PC-3 (cell line): ENCODE measurements at regions not wholly inside any gene's neighbourhood (a gene's known extent, or its start where the extent isn't known, plus 50 kb on each side); places are given as distances from the start of the nearest gene placed in this dataset.

Experiments used
- CTCF ChIP-seq: fragments of 300-600 bp; sonication (generic); conservative IDR thresholded peaks from 2 replicates; pipeline ENCODE4 v1.5.1; 2017; ENCODE audit warnings: antibody characterized with exemption, low read depth, mild to moderate bottlenecking, low read length
- EZH2 ChIP-seq: fragments of 300-600 bp; sonication (generic); IDR thresholded peaks from one replicate; pipeline ENCODE4 v1.6.1; 2017; ENCODE audit warnings: antibody characterized with exemption, mild to moderate bottlenecking, low read length; ENCODE audit not compliant: unreplicated experiment
- EZH2phosphoT487 ChIP-seq: fragments of 300-600 bp; sonication (generic); IDR thresholded peaks from 2 replicates; pipeline ENCODE4 v1.6.1; 2018; ENCODE audit warnings: mild to moderate bottlenecking, antibody characterized with exemption, low read length, borderline replicate concordance

DNA sequence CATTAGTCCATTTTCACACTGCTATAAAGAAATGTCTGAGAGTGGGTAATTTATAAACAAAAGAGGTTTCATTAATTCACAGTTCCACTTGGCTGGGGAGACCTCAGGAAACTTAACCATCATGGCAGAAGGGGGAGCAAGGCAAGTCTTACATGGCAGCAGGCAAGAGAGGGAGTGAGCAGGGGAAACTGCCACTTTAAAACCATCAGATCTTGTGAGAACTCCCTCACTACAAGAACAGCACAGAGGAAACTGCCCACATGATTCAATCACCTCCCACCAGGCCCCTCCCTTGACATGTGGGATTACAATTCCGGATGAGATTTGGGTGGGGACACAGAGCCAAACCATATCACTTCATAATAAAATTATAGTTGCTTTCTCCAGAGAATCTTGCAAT lies 365.5 kb upstream of the ID2 start:
- TF ChIP-seq CTCF (no peak), EZH2 (no peak), EZH2phosphoT487 (no peak)
